HTR-8/SVneo (cell line): ENCODE measurements at regions not wholly inside any gene's neighbourhood (a gene's known extent, or its start where the extent isn't known, plus 50 kb on each side); places are given as distances from the start of the nearest gene placed in this dataset.

Experiments used
- DNase-seq: peaks from one replicate; pipeline ENCODE4 v3.0.0; 2011; ENCODE audit warnings: low spot score, mixed read lengths; ENCODE audit not compliant: insufficient read length
- FAIRE-seq: peaks from 2 replicates; lab custom pipeline; 2011; peaks lifted over from hg19 to GRCh38; lab: Jason Lieb, UNC

- DNase-seq (no peak), FAIRE-seq (no peak)
Observed at GRCh38 chr2:236653863-236654262, 84.2 kb downstream of the ACKR3 start.

DNA sequence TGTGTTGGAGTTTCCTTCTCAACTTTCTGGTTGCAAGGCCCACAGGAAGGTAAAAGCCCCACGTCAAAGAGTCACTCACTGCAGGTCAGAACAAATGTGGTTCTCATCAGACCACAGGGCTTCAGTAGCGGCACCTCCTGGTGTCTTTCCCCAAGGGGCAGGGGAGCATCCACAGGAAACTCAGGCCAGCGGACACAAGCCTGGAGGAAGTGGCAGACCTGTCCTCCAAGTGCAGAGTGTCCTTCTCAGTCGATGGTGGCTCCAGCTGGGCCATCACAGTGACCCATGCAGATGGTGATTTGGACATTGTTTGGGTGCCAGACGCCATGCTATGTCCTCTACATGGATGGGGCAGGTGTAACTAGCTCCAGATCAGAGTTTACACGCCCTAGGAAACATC, 84.9 kb downstream of the ACKR3 start:
- FAIRE-seq (no peak), DNase-seq (no peak)

GRCh38 chr2:236656166-236656565, 86.5 kb downstream of the ACKR3 start:
- FAIRE-seq, result no peak
- no peak for DNase-seq

- FAIRE-seq (no peak), DNase-seq (no peak)
Observed at GRCh38 chr2:236656721-236657120, 87.1 kb downstream of the ACKR3 start.

DNA sequence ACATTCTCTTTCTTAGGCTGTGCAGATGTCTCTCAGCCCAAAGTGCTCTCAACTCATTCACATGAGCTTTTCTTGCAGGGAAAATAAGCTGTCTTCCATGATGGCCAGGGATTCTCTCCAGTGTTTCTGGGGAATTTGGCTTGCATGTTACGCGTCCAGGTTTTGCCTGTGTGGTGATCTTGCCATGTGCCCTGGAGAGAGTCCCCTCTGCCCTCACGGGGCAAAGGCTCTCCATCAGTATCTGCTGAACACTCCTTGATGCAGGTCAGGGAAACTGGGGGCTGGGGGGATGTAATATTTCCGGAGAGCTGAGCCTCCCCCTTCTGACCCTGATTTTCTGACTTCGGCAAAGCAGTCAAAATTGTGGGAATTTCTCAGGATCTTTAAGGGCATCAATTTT, 87.6 kb downstream of the ACKR3 start:
- DNase-seq (no peak), FAIRE-seq (no peak)

GRCh38 chr2:236657801-236658200, 88.2 kb downstream of the ACKR3 start:
- no peak for FAIRE-seq
- no peak for DNase-seq

DNA sequence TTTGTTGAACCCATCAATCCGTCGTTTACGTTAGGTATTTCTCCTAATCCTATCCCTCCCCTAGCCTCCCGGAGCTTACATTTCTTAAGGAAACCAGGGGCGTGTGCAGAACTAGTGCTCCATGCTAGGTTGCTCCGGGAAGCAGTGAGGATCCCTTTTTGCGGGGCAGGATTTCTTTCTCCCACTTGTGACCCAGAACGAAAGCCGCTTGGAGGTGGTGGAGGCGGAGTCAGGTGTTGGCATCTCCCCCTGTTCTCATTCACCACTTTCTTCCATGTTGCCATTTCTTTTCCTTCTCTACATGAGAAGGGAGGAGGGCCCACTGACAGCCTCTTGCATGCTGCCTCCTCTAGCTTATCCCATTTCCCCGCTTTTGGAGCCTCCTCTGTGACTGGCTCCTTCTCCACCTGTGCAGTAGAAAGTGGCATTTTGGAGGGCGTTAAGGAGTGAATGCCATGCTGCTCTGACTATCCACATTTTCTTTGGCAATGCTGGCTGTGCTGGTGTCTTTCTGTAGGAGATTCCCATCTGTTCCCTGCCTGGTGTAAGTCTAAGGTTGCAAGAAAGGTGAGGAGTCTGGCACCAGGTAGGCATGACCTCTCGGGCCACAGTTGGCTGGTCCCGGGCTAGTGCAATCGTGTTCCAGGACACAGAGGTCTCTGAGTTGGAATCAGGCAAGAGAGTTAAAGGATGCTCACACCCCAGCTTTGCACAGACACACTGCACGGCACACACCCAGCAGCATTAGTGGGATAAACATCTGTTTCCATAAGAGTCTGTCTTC, 89.5 kb downstream of the ACKR3 start:
- FAIRE-seq (no peak), DNase-seq (no peak)

DNA sequence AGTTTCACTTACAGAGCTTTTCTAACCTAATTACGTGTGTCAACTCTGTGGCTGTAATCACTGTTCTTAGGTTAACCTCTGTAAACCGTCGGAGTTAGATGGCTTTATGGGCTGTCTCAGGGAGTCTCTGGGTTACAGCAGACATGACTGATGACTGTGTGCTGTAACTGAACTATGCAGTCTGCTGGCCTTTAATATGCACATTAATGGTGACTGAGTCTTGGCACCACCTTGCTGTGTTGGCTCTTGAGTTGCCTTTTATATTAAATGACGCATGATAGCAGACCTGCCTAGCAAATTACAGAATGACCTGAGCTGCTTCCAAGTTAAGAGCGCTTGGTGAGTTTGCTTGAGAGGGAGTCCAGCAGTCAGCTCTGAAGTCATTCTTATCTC, 90.1 kb downstream of the ACKR3 start:
- FAIRE-seq (no peak), DNase-seq (no peak)

DNA sequence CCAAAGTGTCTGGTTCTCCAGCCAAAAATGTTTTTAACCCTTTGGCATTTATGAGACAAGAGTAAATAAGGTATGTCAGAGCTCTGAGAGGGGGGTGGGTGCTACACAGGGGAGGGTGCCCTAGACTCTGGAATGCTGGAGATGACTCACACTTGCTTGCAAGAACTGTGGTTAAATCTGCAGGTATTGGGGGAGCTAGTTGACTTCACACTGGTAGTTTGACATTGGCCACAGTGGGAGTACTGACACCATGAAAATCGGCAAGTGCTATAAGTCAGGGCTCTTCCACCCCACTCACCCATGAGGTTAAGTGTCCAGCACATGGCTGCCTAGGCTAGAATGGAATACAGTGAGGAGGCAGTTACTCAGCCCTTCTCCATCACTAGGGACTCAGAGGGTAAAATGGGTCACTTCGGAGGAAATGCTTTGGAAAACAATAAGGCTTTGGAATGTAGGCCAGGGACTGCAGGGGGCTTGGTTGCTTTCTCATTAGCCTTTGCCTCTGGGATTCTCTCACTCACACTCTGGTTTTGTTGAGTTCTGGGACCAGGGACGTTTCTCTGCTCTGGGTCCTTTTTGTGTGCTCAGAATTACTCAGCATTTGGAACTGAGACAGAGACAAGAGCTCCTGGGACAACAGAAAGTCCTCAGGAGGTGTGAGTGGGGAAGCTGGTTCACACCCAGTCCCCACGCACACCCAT, 91.6 kb downstream of the ACKR3 start:
- peak; percentile 13 for FAIRE-seq
- peak; percentile 67 for DNase-seq

- FAIRE-seq (no peak), DNase-seq (no peak)
Observed at GRCh38 chr2:236661762-236662110, 92.1 kb downstream of the ACKR3 start.

GRCh38 chr2:236662231-236663185, 92.9 kb downstream of the ACKR3 start:
- no peak for DNase-seq
- no peak for FAIRE-seq

GRCh38 chr2:236663287-236664101, 93.9 kb downstream of the ACKR3 start:
- FAIRE-seq, result no peak

GRCh38 chr2:236664136-236664535, 94.5 kb downstream of the ACKR3 start:
- no peak for FAIRE-seq
- no peak for DNase-seq

More at GRCh38 chr2:236663287-236664101, 93.9 kb downstream of the ACKR3 start:
- DNase-seq, result no peak

DNA sequence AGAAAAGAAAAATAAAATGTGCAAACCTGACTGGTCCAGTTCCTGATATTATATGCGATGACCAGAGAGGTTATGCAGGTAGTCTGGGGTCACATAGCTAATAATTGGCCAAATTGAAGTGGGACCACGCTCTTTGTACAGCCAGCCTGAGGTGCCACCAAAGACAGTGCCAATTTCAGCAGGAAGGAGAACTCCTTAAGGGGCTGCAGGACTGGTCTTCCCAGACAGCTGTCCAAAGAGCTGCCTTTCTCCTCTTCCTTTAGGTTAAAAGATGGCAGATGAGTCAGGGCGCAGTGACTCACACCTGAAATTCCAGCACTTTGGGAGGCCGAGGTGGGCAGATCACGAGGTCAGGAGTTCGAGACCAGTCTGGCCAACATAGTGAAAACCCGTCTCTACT, 95.5 kb downstream of the ACKR3 start:
- no peak for FAIRE-seq

DNA sequence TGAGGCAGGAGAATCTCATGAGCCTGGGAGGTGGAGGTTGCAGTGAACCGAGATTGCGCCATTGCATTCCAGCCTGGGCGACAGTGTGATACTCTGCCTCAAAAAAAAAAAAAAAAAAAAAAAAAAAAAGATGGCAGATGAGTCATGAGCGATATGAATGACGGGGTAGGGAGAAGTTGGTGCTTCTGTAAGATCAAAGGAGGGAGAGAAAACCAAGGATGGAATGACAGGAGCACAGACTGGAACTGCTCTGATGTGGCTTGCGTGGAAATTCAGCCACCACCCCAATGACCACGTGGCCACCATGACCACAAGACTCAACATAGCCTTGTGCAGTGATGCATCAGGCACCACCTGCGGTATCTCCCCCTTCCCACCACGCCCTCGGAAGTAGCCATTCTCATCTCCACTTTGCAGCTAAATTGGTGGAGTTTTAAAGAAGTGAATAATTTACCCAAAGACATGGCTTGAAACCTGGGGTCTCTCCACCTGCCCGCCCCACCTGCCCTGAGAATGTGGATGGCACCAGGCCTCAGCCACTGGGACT, 96.0 kb downstream of the ACKR3 start:
- no peak for FAIRE-seq
- DNase-seq, result no peak

More for the DNA sequence above, 95.5 kb downstream of the ACKR3 start:
- no peak for DNase-seq

DNA sequence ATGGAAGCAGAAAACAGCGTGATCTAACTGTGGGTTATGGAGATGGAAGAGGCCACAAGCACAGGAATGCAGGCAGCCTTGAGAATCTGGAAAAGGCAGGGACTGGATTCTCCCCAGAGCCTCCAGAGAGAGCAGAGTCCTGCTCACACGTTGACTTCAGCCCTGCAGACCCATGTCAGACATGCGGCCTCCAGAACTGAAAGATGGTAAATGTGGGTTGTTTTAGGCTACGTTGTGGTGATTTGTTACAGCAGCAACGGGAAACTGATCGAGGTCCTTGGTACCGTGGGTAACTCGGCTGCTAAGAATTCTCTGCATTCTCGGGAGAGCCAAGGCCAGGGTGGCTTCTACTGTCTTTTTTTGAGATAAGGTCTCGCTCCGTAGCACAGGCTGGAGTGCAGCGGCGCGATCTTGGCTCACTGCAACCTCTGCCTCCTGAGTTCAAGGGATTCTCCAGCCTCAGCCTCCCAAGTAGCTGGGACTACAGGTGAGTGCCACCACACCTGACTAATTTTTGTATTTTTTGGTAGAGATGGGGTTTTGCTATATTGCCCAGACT, 97.1 kb downstream of the ACKR3 start:
- FAIRE-seq (no peak), DNase-seq (no peak)

- no peak for FAIRE-seq
Observed at GRCh38 chr2:236667526-236667925, 97.9 kb downstream of the ACKR3 start.

GRCh38 chr2:236668531-236668969, 98.9 kb downstream of the ACKR3 start:
- DNase-seq (no peak), FAIRE-seq (no peak)

More at GRCh38 chr2:236667526-236667925, 97.9 kb downstream of the ACKR3 start:
- no peak for DNase-seq

GRCh38 chr2:236670235-236670620, 100.6 kb downstream of the ACKR3 start:
- FAIRE-seq (no peak), DNase-seq (no peak)
